CD4-positive, alpha-beta T cell treated with Interleukin-4 for 1 hour (primary cell): ENCODE measurements at regions not wholly inside any gene's neighbourhood (a gene's known extent, or its start where the extent isn't known, plus 50 kb on each side); places are given as distances from the start of the nearest gene placed in this dataset.
"Not testable (repeated sequence)": the region's sequence is repeated elsewhere in the genome, so short reads cannot be mapped to it uniquely, and the experiment has no call there.

Source experiments
- DNase-seq, 2 donors: peaks; one replicate each; pipeline ENCODE4 v3.0.0-alpha.2; 2020 to 2022

DNA sequence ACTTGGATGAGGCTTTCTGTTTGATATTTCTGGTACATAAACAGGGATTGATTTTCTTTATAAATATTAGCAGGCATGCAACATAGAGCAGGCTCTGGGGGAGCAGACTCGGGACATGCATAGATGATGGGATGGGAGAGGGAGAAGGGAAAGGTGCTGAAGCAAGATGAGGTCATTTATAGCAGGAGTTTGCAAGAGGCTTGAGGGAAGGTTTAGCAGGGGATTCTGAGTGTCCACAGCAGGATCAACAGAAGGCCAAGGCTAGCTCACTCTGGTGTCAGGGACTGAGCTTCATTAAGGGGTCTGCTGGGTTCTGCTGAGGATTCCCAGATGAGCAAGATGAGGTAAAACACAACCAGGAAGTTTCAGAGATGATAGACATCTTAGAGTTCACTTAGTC lies 309.1 kb upstream of the CELF4 start:
- DNase-seq: no peak

DNA sequence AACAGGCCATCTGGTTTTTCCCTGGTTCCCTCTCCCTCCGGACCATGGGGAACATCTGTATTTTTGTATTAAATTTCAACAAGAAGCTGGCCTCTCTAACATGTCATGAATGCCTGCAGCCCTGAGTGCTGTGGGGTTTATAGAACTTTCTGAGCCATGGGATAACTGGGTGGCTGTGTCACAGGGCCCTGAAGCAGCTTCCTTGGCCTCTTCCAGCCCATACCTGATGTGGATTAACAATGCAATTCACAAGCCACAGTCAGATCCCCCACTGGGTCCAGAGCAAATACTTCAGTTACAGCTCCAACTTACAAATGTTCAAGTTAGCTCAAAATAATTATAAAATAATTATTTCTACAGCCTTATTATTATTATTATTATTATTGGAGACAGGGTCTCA lies 307.8 kb upstream of the CELF4 start:
- DNase-seq: no peak

DNA sequence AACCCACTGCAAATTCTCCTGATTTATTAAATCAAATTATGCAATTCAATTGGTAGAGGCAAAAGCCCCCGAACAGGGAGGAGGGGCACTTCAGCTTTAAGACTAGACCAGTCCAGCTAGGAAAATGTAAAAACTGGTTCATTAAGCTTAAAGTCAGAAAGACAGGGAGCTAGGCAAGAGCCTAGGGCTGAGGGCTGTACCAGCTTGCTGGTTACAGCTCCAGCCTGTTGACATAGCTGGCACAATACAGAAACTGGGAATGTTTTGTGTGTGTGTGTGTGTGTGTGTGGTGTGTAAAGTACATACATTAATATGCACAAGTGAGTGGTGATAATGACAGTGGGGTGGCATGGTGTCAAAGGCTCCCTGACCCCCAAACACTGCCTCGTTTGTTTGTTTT lies 307.0 kb upstream of the CELF4 start:
- DNase-seq: no peak

DNA sequence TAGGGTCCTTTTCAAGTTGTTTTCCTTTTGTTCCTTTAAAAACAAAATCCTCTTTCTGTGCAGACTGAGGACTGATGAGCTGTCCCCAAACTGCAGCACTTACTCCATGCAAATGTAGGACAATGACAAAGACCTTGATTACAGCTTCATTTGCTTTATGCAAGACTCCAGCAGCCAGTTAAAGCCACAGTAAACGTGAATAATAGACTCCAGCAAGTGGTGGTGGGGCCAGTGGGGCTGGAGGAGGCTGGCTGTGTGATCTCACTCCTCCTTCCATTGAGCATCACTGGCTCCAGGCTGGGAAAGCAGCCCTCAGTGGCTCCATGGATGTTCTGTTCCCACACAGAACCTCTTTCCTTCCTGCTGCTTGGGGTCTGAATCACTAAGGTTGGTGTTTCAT lies 306.0 kb upstream of the CELF4 start:
- no peak for DNase-seq

DNA sequence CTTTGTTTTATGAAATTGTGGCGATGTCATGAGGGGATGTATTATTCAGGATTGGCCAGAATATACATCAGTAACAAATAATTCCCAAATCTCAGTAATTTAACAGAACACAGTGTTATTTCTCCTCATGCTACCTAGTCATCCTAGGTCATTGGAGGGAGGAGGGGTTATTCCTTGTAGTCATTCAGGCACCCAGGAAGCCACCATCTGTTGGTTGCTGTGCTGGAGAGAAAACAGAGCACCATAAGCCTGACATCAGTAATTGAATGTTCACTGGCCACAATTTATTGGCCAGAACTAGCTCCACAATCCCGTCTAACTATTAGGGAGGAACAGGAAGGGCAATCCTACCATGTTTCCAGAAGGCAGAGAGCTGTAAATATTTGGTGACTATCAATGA lies 303.5 kb upstream of the CELF4 start:
- DNase-seq: no peak

DNA sequence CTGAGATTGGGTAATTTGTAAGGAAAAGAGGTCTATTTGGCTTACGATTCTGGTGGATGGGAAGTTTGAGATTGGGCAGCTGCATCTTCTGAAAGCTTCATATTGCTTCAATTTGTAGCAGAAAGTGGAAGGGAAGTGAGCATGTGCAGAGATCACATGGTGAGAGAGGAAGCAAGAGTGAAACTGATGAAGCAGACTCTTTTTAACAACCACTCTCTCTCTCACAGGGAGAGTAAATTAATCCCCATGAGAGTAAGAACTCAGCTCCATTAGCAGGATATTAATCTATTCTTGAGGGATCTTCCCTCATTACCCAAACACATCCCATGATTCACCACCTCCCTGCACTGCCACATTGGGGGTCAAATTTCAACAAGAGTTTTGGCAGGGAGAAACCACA lies 298.5 kb upstream of the CELF4 start:
- DNase-seq: no peak

DNA sequence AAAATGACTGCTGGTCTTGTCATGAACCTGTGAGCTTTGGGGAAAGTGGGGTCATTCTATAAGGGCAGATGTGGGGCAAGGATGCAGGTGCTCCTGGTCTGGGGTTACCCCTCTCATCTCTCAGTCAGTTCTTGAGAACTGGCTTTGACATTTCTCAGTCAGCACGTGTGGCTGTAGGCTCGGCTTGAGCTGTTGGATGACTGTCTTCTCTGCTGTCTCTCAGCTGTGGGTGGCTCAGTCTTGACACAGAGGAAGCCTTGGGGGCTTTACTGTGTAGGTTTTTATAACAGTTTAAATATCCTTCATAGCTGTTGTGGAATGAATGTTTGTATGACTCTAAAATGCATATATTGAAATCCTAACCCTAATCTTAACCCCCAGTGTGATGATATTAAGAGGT lies 296.4 kb upstream of the CELF4 start:
- DNase-seq: no peak

DNA sequence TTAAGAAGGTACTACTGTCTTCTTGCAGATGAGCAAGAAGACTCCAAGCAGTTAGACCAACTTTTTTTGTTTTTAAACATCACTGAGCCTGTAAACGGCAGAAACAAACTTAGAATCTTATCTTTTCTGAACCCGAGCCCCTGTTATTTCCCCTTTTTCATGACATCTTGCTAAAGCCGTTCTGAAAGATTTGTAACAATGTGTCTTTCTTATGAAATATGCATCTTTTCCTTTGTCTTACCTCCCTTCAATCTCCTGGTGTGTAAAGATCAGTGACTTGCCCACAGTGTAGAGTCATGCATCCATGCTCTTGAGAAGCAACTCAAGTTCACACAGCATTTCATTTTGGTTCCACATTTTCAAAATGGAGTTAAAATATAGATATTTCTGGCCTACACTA lies 288.8 kb upstream of the CELF4 start:
- DNase-seq: no peak

DNA sequence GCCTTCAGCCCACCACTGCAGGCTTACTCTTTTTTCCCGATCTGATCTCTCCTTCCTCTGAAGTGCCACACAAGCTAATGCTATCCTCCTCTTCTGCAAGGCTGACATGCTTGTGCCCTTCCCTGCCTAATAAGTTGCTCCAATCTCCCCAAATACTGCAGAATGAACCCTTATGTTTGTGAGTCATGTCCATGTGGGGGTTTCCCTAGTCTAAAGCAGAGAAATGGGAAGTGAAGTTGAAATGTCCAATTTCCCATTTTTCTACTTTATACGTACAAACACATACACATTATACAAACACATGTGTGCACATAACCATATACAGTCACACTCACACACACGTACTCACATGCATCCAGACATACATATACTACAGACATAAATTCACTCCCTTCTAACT lies 288.1 kb upstream of the CELF4 start:
- DNase-seq: no peak

DNA sequence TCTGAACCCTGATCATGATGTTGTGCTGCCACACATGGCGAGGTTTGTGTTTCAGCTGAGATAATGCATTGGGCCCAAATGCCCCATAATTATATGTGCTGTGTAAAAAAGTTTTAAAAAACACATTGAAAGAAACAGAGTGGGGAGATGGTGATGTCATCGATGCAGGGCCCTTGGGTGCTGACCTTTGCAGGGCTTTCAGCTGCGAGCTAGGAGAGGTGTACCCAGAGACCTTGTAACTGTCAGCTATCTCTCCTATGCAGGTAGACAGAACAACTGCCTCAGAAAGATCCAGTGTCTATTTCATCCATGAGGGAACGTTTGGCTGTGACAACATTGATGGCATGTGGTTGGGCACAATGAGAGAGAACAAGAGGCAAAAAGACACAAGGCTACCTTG lies 286.9 kb upstream of the CELF4 start:
- DNase-seq: no peak

DNA sequence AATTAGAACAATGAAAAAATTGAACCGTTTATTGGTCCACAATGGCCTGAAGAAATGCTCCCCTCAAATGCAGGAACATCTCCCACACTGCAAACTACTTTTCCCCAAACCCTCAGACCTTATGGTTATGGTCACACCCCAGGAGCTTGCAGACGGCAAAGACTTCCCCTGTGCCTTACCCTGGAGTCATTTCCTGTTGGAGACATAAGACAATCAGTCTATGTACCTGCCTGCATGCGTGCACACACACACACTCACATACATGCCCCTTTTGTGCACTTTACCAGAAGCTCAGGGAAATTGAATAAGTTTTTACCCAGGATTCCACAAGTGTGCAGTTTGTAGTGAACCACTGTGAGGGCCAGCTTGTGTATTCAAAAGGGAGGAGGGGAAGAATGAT lies 281.9 kb upstream of the CELF4 start:
- DNase-seq: no peak

DNA sequence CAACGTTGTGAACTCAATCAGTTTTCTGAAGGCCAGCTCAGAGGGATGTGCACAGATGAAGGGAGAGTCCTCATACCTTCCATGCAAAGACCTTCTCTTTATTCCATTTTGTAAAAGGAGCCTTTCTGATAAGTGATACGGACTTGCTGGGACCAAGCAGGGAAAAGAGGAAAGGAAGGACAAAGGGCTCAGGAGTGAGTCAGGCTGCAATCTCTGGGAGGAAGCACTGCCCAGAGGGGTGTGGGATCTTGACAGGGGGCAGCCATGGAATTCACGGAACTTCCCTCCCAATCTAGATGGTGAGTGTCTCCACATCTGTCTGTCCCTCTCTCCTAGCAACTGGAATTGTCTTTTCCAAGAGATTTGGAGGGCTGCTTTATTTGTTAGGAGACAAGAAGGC lies 281.4 kb upstream of the CELF4 start:
- no peak for DNase-seq

DNA sequence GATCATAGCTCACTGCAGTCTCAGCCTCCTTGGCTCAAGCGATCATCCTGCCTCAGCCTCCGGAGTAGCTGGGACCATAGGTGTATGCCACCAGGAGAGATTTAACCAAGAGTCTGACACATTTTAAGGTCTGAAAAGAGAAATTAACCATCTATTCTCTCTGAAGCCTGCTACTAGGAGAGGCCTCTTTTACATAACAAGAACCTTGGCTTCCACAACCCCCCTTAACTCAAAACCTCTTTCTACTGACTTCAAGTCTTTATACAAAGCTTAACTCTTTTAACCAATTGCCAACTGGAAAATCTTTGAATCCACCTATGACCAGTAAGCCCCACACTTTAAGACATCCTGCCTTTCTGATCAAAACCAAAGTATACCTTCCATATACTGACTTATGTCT lies 279.9 kb upstream of the CELF4 start:
- no peak for DNase-seq

DNA sequence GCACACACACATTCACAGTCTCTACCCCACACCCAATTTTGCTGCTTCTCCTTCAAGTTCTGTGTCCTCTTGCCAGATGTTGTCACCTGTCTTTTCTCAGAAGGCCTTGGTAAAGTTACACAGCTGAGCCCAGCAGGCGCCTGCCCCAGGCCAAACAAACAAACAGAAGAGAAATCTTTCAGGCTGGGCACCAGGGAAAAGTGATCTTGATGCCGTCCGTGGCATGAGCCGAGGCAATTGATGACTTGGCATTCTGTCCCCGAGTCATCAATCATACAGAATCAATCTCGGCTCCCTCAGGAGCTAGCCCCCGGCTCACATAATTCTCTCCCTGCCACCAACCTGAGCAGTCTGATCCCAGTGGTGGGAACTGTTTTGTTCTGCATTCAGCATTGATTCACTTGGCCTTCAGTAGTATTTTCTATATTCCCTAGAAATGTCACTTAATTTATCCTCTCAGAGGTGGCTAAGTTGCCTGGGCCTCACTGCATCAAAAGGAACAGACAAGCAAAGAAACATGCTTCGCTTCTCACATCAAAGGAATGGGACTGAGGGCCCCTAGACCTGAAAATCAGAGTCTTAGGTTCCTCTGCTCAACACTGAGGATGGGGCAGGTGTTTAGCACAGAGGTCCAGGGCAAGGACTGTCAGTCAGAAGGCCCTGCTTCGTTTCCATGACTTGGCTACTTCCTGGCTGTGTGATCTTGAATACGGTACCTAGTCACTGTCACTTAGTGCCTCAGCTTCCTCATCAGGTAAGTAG lies 278.8 kb upstream of the CELF4 start:
- no peak for DNase-seq

DNA sequence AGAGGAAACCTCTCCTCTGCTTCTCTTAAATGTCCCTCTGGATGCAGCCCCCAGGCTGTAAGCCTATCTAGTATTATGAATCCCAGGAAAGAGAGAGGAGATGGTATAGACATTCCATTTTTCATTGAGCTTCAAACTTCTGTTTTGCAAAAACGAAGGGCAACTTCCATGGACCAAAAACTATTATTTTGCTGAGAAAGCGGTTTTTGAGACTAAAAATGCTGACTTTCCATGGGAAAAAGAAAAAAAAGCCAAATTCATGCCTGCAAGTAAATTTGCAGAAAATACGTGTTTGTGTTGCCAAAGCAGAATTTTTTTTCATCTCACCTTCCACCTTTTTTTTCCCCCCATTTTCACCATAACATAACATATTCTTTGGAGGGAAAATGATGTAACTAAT lies 272.5 kb upstream of the CELF4 start:
- DNase-seq: no peak

DNA sequence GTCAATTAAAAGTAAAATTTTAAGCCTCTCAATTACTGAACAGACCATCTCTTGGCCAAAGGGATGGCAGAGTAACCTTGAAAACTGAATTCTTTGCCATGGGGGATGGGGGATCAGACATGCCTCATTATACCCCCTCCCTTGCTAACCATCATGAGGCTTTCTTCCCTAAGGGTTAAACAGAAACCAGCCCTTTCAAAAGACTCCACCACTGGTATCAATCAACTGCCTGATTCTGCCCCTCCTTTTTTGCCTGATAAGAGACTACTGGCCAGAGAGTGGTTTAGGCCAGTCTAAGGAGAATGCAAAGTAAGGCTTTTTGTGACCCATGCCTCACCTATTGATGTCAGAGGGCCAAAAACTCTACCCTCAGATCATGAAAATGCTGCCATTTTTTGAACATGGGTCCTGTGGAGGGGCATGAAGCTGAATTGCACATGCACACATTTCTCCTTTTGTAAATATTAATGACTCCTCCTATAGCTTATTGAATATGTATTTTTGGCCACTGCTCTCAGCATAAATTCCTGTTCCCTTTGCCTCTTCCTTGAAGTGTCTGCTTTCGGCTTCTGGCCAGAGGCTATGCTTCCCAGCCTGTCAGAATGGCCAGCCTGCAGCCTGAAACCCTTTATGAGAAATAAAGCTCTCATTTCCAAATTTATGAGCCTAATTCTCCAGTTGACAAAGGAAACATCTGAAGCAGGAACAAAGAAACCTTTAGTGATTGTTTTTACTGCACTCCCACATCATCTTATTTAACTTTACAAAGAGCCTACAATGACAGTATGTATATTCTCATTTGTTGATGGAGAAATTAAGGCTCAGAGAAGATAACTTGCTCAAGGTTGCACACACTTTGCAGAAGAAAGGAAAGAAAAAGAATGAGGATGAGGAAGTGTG lies 270.7 kb upstream of the CELF4 start:
- DNase-seq: no peak

DNA sequence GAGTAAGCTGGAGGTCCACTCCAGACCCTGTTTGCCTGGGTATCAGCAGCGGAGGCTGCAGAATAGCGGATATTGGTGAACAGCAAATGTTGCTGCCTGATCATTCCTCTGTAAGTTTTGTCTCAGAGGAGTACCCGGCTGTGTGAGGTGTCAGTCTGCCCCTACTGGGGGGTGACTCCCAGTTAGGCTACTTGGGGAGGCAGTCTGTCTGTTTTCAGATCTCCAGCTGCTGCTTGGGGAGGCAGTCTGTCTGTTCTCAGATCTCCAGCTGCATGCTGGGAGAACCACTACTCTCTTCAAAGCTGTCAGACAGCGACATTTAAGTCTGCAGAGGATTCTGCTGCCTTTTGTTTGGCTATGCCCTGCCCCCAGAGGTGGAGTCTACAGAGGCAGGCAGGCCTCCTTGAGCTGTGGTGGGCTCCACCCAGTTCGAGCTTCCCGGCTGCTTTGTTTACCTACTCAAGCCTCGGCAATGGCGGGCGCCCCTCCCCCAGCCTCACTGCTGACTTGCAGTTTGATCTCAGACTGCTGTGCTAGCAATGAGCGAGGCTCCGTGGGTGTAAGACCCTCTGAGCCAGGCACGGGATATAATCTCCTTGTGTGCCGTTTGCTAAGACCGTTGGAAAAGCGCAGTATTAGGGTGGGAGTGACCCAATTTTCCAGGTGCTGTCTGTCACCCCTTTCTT lies 266.6 kb upstream of the CELF4 start:
- not testable (repeated sequence) for DNase-seq

DNA sequence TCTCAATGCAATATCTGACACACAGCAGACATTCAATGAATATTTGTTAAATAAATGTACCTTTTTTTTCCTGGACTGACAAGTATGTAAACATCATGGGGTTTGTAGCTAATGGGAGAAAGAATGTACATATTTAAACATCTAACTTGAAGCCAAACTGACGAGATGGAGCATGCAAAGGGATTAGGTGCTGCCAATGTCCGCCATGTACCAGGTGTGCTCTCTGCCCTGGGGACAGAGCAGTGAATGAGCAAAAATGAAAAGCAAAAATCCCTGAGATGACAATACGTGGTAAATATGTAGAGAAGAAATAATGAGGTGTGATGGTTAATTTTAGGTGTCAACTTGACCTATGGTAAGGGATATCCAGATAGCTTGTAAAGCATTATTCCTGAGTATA lies 247.4 kb upstream of the CELF4 start:
- DNase-seq: no peak

DNA sequence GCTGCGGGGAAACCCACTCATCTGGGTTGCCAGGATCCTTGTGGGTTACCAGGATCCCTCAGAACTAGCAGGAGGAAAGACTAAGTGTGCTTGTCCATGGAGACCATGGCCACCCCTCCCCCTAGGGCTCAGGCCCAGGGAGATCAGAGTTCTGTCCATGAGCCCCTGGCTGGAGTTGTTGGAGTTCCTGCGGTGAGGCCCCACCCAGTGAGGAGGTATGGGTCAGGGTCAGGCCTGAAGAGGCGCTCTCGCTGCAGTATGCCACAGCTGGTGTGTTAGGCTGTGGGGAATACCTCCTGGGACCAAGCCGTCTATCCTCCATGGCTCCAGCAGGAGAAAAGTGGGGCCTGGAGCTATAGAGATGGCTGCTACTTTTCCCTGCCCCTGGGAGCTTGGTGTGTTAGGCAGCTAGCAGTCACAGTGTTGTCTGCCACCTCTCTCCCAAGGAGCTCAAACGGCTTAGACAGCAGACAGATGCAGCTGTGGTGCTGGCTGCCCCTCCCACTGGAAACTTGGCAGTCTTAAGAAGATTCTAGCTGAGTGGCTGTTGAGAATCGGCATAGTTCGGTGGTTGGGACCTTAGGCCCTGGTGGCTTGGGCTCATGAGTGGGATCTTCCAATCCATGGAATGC lies 240.3 kb upstream of the CELF4 start:
- no peak for DNase-seq

DNA sequence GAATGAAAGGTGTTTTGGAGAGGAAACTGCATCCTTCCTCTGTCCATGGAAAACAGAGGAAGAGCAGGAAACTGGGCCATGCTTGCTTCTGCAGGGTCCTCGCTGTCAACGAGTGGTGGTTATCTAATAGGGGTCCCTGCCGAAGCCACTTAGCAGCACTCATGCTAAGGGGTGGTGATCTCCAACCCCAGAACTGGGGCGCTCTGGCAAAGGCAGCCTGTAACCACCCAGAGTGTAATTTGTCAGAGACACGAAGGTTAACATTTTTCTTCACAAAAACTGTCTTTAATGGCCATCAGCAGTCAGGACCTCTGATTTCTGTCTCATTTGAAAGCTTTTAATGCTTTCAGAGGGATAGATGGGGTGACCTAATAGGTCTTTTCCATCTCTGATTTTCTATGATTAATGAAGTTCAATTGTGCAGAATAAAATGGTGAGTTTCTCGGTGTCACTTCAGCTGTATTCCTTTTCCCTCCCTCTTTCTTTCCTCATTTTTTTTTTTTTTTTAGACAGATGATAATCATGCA lies 231.3 kb upstream of the CELF4 start:
- no peak for DNase-seq

DNA sequence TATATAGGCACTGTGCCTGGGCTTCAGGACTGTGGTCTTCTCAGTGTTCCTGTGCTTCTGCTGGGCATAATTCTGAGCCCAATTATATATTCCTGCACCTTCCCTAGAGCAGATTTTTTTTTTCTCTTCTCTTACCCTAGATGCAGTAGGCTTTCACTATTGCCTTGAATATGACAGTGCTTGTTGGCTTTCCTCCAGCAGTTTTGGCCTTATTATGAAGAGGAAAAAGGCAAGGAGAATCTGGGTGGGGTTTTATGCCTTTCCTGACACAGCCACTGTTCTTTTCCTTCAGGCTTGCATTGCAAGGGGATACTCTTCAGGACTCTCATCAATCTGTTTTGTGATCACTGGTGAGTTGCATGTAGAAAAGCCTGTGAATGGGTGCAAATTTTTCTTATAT lies 221.9 kb upstream of the CELF4 start:
- DNase-seq: no peak

DNA sequence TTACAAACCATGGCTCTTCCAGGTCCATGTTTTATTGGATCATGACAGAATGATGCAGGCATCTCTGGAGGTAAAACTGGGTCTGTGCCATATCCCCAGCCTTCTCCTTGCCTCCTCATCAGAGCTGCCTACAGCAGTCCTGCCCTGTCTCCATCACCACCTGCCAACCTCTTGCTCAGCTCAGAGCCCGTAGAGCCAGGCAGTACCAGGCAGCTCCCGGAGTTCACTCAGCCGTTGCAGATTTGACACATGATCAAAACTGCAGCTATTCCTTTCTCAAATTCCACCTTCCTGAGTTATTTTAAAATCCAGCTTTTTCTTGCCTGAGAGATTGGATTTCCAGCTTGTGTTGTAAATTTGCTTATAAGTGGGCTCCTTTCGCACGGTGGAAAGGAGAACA lies 218.2 kb upstream of the CELF4 start:
- DNase-seq: no peak

DNA sequence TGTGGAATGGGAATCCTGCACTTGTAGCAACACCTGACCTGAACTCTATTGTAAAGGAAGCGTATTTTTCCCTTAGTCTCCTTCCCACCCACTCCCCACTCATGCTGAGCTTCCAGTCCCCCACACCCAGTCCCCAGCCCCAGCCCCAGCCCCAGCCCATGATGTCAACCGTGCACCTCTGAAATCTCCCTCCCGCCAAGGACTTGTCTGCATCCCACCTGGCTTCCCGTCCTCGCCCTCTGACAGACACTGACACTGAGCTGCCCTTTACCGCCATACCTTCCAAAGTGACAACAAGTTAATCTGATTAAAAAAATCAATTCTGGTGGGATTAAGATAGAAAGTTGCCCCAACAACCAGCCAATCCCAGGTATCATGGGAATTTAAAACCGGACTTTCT lies 213.6 kb upstream of the CELF4 start:
- DNase-seq: no peak
